ENCODE measurements at regions not wholly inside any gene's neighbourhood (a gene's known extent, or its start where the extent isn't known, plus 50 kb on each side); places are given as distances from the start of the nearest gene placed in this dataset.
"Not testable (repeated sequence)": the region's sequence is repeated elsewhere in the genome, so short reads cannot be mapped to it uniquely, and the experiment has no call there.

- no peak for DNase-seq
Observed at GRCh38 chr20:1825507-1825906, 69.7 kb upstream of the SIRPA start.

GRCh38 chr20:1824834-1825233 lies 70.4 kb upstream of the SIRPA start:
- no peak for DNase-seq

GRCh38 chr20:1824181-1824580 lies 71.0 kb upstream of the SIRPA start:
- DNase-seq = no peak

- no peak for DNase-seq
Observed at GRCh38 chr20:1823450-1823844, 71.8 kb upstream of the SIRPA start.

- no peak for DNase-seq
Observed at GRCh38 chr20:1822564-1823449, 72.4 kb upstream of the SIRPA start.

- no peak for DNase-seq
Observed at GRCh38 chr20:1820138-1821079, 74.8 kb upstream of the SIRPA start.

- no peak for DNase-seq
Observed at GRCh38 chr20:1819311-1820137, 75.7 kb upstream of the SIRPA start.

- DNase-seq = no peak
Observed at GRCh38 chr20:1818895-1819294, 76.3 kb upstream of the SIRPA start.

- DNase-seq = peak; percentile 2
Observed at GRCh38 chr20:1818247-1818840, 76.9 kb upstream of the SIRPA start.

- DNase-seq = peak; percentile 9
Observed at GRCh38 chr20:1817577-1818211, 77.5 kb upstream of the SIRPA start.

- no peak for DNase-seq
Observed at GRCh38 chr20:1816384-1817381, 78.5 kb upstream of the SIRPA start.

GRCh38 chr20:1815502-1816085 lies 79.6 kb upstream of the SIRPA start:
- DNase-seq = no peak

GRCh38 chr20:1814861-1815260 lies 80.3 kb upstream of the SIRPA start:
- not testable (repeated sequence) for DNase-seq

GRCh38 chr20:1813674-1814635 lies 81.3 kb upstream of the SIRPA start:
- no peak for DNase-seq

GRCh38 chr20:1813101-1813529 lies 82.1 kb upstream of the SIRPA start:
- no peak for DNase-seq

- no peak for DNase-seq
Observed at GRCh38 chr20:1811621-1812498, 83.3 kb upstream of the SIRPA start.

- no peak for DNase-seq
Observed at GRCh38 chr20:1810926-1811620, 84.1 kb upstream of the SIRPA start.

Data from right forelimb (tissue), 1 donor.